ENCODE measurements at regions not wholly inside any gene's neighbourhood (a gene's known extent, or its start where the extent isn't known, plus 50 kb on each side); places are given as distances from the start of the nearest gene placed in this dataset.

GRCh38 chr7:17101207-17101696, 197.2 kb upstream of the AHR start:
- ATAC-seq = no peak
- WGBS, 4 donors = 92 to 95% (median 95%) methylated on average over 6 of the region's 6 CpGs
- peaks cover 0 to 3% (median 0%) of the 10 kb centered on the region in 12 donors for H3K4me1 ChIP-seq

GRCh38 chr7:17103170-17103569, 195.3 kb upstream of the AHR start:
- Histone ChIP-seq H3K4me3 (no peak overlapping the region), H3K9me3 (peaks cover 0 to 11% (median 0%) of the 10 kb centered on the region in 12 donors), H3K27me3 (no peaks in the 10 kb centered on the region), H3K27ac (no peak overlapping the region), H3K36me3 (no peaks in the 10 kb centered on the region), H3K4me1 (no peaks in the 10 kb centered on the region)
- TF ChIP-seq POLR2A (IDR thresholded peaks at IDR 0.05) (no peak), CTCF (IDR thresholded peaks at IDR 0.05) (no peak)
- intact Hi-C loops (cut with DNase I) = no loop called here
- no peak for ATAC-seq
- no peak for DNase-seq
- 42 to 55% (median 46%) methylated on average over 4 of the region's 4 CpGs for WGBS, 4 donors

More at GRCh38 chr7:17101207-17101696, 197.2 kb upstream of the AHR start:
- no peaks in the 10 kb centered on the region for H3K36me3 ChIP-seq
- H3K9me3 ChIP-seq = peaks cover 0 to 11% (median 0%) of the 10 kb centered on the region in 12 donors
- no peak overlapping the region for H3K27ac ChIP-seq
- no peak for DNase-seq
- no peak overlapping the region for H3K4me3 ChIP-seq
- TF ChIP-seq CTCF (IDR thresholded peaks at IDR 0.05) (no peak), POLR2A (IDR thresholded peaks at IDR 0.05) (no peak)
- intact Hi-C loops (cut with DNase I) = no loop called here
- no peaks in the 10 kb centered on the region for H3K27me3 ChIP-seq

- Histone ChIP-seq H3K4me1 (no peaks in the 10 kb centered on the region), H3K27me3 (no peaks in the 10 kb centered on the region), H3K36me3 (no peaks in the 10 kb centered on the region), H3K9me3 (peaks cover 0 to 11% (median 0%) of the 10 kb centered on the region in 12 donors), H3K4me3 (no peak overlapping the region), H3K27ac (no peak overlapping the region)
- no peak for DNase-seq
- no peak for ATAC-seq
- 61 to 67% (median 64%) methylated on average over 5 of the region's 5 CpGs for WGBS, 4 donors
- no peak for TF ChIP-seq POLR2A (IDR thresholded peaks at IDR 0.05)
- intact Hi-C loops (cut with DNase I) = no loop called here
Measured at GRCh38 chr7:17103984-17104383, 194.5 kb upstream of the AHR start.

GRCh38 chr7:17104419-17104818, 194.0 kb upstream of the AHR start:
- H3K36me3 ChIP-seq = no peaks in the 10 kb centered on the region
- ATAC-seq (no peak), DNase-seq (no peak)
- peaks cover 0 to 11% (median 0%) of the 10 kb centered on the region in 12 donors for H3K9me3 ChIP-seq
- TF ChIP-seq POLR2A (IDR thresholded peaks at IDR 0.05) (no peak), CTCF (IDR thresholded peaks at IDR 0.05) (no peak)
- no peak overlapping the region for H3K4me3 ChIP-seq
- H3K4me1 ChIP-seq = no peaks in the 10 kb centered on the region
- 80 to 86% (median 82%) methylated on average over 3 of the region's 3 CpGs for WGBS, 4 donors
- no peaks in the 10 kb centered on the region for H3K27me3 ChIP-seq
- intact Hi-C loops (cut with DNase I) = no loop called here
- H3K27ac ChIP-seq = no peak overlapping the region

GRCh38 chr7:17105701-17106100, 192.8 kb upstream of the AHR start:
- no peak for DNase-seq
- intact Hi-C loops (cut with DNase I) = no loop called here
- no peak for TF ChIP-seq CTCF (IDR thresholded peaks at IDR 0.05)
- TF ChIP-seq POLR2A (IDR thresholded peaks at IDR 0.05) = no peak
- Histone ChIP-seq H3K9me3 (peaks cover 0 to 11% (median 0%) of the 10 kb centered on the region in 12 donors), H3K4me1 (no peaks in the 10 kb centered on the region), H3K4me3 (no peak overlapping the region), H3K27me3 (no peaks in the 10 kb centered on the region), H3K36me3 (no peaks in the 10 kb centered on the region), H3K27ac (no peak overlapping the region)
- ATAC-seq = no peak
